HEK293T (cell line): ENCODE measurements at regions not wholly inside any gene's neighbourhood (a gene's known extent, or its start where the extent isn't known, plus 50 kb on each side); places are given as distances from the start of the nearest gene placed in this dataset.
"Not testable (repeated sequence)": the region's sequence is repeated elsewhere in the genome, so short reads cannot be mapped to it uniquely, and the experiment has no call there.

Source experiments
- CTCF ChIA-PET: fragments of 350-600 bp; formaldehyde crosslinking; extraction: SDS; loops from one replicate; lab custom pipeline; 2021; ENCODE audit warnings: antibody characterized with exemption, inconsistent platforms; lab: Yijun Ruan, JAX
- POLR2A ChIA-PET: fragments of 350-600 bp; formaldehyde crosslinking; extraction: SDS; loops from one replicate; lab custom pipeline; 2020; ENCODE audit warnings: antibody characterized with exemption, inconsistent platforms; lab: Yijun Ruan, JAX
- DNase-seq: peaks from one replicate; pipeline ENCODE4 v3.0.0; 2012; ENCODE audit warnings: mixed read lengths; ENCODE audit errors: extremely low spot score
- ARNT ChIP-seq: fragments of 450-650 bp; IDR thresholded peaks from 2 replicates; pipeline ENCODE4 v1.6.1; 2017; ENCODE audit warnings: mild to moderate bottlenecking
- BHLHE40 ChIP-seq: fragments of 450-650 bp; IDR thresholded peaks from 2 replicates; pipeline ENCODE4 v1.6.1; 2016; ENCODE audit warnings: mild to moderate bottlenecking, moderate library complexity, borderline replicate concordance
- CTBP1 ChIP-seq: fragments of 450-650 bp; IDR thresholded peaks from 2 replicates; pipeline ENCODE4 v1.6.1; 2016; ENCODE audit warnings: borderline replicate concordance
- ELF4 ChIP-seq: fragments of 450-650 bp; IDR thresholded peaks from 2 replicates; pipeline ENCODE4 v1.6.1; 2017; ENCODE audit warnings: antibody characterized with exemption
- FOXA1 ChIP-seq: fragments of 450-650 bp; IDR thresholded peaks from 2 replicates; pipeline ENCODE4 v1.6.1; 2016; ENCODE audit warnings: mild to moderate bottlenecking
- FOXK2 ChIP-seq: fragments of 450-650 bp; IDR thresholded peaks from 2 replicates; pipeline ENCODE4 v1.6.1; 2016; ENCODE audit warnings: mild to moderate bottlenecking
- HDGF ChIP-seq: fragments of 450-650 bp; IDR thresholded peaks from 2 replicates; pipeline ENCODE4 v1.6.1; 2017; ENCODE audit warnings: antibody characterized with exemption, borderline replicate concordance
- L3MBTL2 ChIP-seq: fragments of 450-650 bp; conservative IDR thresholded peaks from 2 replicates; pipeline ENCODE4 v1.6.1; 2016; ENCODE audit warnings: mild to moderate bottlenecking
- LEF1 ChIP-seq: fragments of 450-650 bp; IDR thresholded peaks from 2 replicates; pipeline ENCODE4 v1.6.1; 2017; ENCODE audit warnings: mild to moderate bottlenecking, borderline replicate concordance
- NFRKB ChIP-seq: fragments of 450-650 bp; IDR thresholded peaks from 2 replicates; pipeline ENCODE4 v1.6.1; 2016; ENCODE audit warnings: mild to moderate bottlenecking, moderate library complexity
- PKNOX1 ChIP-seq: fragments of 450-650 bp; IDR thresholded peaks from 2 replicates; pipeline ENCODE4 v1.6.1; 2016
- SP1 ChIP-seq: fragments of 450-650 bp; IDR thresholded peaks from 2 replicates; pipeline ENCODE4 v1.6.1; 2017
- SUZ12 ChIP-seq: fragments of 450-650 bp; IDR thresholded peaks from 2 replicates; pipeline ENCODE4 v1.6.1; 2016; ENCODE audit warnings: mild to moderate bottlenecking
- TARDBP ChIP-seq: fragments of 450-650 bp; IDR thresholded peaks from 2 replicates; pipeline ENCODE4 v1.6.1; 2016
- ZNF384 ChIP-seq: fragments of 450-650 bp; IDR thresholded peaks from 2 replicates; pipeline ENCODE4 v1.6.1; 2016

GRCh38 chr12:100058482-100059029 is 73.8 kb upstream of the ANKS1B start:
- ChIA-PET POLR2A (no interaction called here), CTCF (no interaction called here)
- TF ChIP-seq LEF1 = no peak
- no peak for TF ChIP-seq TARDBP
- TF ChIP-seq SUZ12 = no peak
- no peak for TF ChIP-seq SP1
- no peak for TF ChIP-seq ZNF384
- no peak for TF ChIP-seq FOXA1
- TF ChIP-seq HDGF = no peak
- TF ChIP-seq ARNT = no peak
- no peak for DNase-seq

- not testable (repeated sequence) for DNase-seq
Observed at GRCh38 chr12:100046202-100046601, 61.5 kb upstream of the ANKS1B start.

GRCh38 chr12:100044266-100044665 is 59.5 kb upstream of the ANKS1B start:
- no peak for DNase-seq
- POLR2A ChIA-PET = no interaction called here
- CTCF ChIA-PET = no interaction called here
- TF ChIP-seq PKNOX1 (no peak), ARNT (no peak), ELF4 (no peak), ZNF384 (no peak), FOXA1 (no peak), HDGF (no peak)

More at GRCh38 chr12:100046202-100046601, 61.5 kb upstream of the ANKS1B start:
- POLR2A ChIA-PET, CTCF ChIA-PET: not testable (repeated sequence)

GRCh38 chr12:100043631-100044030 is 58.9 kb upstream of the ANKS1B start:
- CTCF ChIA-PET = no interaction called here

More at GRCh38 chr12:100043631-100044030, 58.9 kb upstream of the ANKS1B start:
- DNase-seq = no peak
- POLR2A ChIA-PET = no interaction called here
- no peak for TF ChIP-seq ELF4
- TF ChIP-seq SUZ12 = no peak
- TF ChIP-seq HDGF = no peak
- no peak for TF ChIP-seq FOXK2
- no peak for TF ChIP-seq SP1
- no peak for TF ChIP-seq CTBP1
- no peak for TF ChIP-seq L3MBTL2
- TF ChIP-seq NFRKB = no peak
- TF ChIP-seq PKNOX1 = no peak
- TF ChIP-seq BHLHE40 = no peak
- TF ChIP-seq FOXA1 = no peak
- TF ChIP-seq TARDBP = no peak
- TF ChIP-seq ZNF384 = no peak
- TF ChIP-seq LEF1 = no peak
